ENCODE measurements at regions not wholly inside any gene's neighbourhood (a gene's known extent, or its start where the extent isn't known, plus 50 kb on each side); places are given as distances from the start of the nearest gene placed in this dataset.

DNA sequence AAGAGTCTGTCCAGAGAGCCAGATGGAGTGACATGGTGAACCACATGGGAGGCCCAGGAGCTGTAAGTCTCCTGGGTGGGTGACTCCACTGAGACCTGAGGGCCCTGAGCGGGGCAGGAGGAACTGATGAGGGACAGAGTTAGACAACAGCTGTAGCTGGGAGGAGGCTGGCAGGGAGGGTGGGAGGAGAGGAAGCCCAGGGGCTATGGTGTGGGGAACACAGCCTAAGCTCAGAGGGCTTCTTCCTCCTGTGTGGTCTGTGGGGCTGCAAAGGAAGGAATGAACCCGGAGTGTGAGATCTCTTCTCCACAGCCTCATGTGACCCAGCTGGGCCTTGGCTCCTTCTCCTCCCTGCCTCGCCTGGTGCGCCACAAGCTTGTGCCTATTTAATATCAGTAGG, 395.6 kb upstream of the HS6ST1 start:
- TF ChIP-seq CTCF (conservative IDR thresholded peaks at IDR 0.05): no peak

GRCh38 chr2:128714851-128715312, 396.2 kb upstream of the HS6ST1 start:
- no peak for TF ChIP-seq CTCF (conservative IDR thresholded peaks at IDR 0.05)

More for the DNA sequence above, 395.6 kb upstream of the HS6ST1 start:
- no peak overlapping the region for H3K27ac ChIP-seq

GRCh38 chr2:128715360-128715759, 396.7 kb upstream of the HS6ST1 start:
- H3K27ac ChIP-seq: no peak overlapping the region
- TF ChIP-seq CTCF (conservative IDR thresholded peaks at IDR 0.05): no peak

More at GRCh38 chr2:128714851-128715312, 396.2 kb upstream of the HS6ST1 start:
- no peak overlapping the region for H3K27ac ChIP-seq

GRCh38 chr2:128716299-128716721, 397.6 kb upstream of the HS6ST1 start:
- H3K27ac ChIP-seq: no peak overlapping the region
- TF ChIP-seq CTCF (conservative IDR thresholded peaks at IDR 0.05): no peak

GRCh38 chr2:128717758-128718710, 399.4 kb upstream of the HS6ST1 start:
- no peak overlapping the region for H3K27ac ChIP-seq
- TF ChIP-seq CTCF (conservative IDR thresholded peaks at IDR 0.05): no peak

- TF ChIP-seq CTCF (conservative IDR thresholded peaks at IDR 0.05): 0 out of 2 replicates have a peak, but pooled peaks have one; percentile 9
- H3K27ac ChIP-seq: peak overlapping the region; percentile 13; the same call in 1 of the 2 replicates
Measured at GRCh38 chr2:128720080-128721022, 401.7 kb upstream of the HS6ST1 start.

Measured in VCaP (cell line).